IPS-11a (cell line): ENCODE measurements at regions not wholly inside any gene's neighbourhood (a gene's known extent, or its start where the extent isn't known, plus 50 kb on each side); places are given as distances from the start of the nearest gene placed in this dataset.

Source experiments
- H3K4me3 ChIP-seq: one replicate; pipeline ENCODE4 v1.5.1; 2013; ENCODE audit warnings: low read depth, low read length, control low read depth

DNA sequence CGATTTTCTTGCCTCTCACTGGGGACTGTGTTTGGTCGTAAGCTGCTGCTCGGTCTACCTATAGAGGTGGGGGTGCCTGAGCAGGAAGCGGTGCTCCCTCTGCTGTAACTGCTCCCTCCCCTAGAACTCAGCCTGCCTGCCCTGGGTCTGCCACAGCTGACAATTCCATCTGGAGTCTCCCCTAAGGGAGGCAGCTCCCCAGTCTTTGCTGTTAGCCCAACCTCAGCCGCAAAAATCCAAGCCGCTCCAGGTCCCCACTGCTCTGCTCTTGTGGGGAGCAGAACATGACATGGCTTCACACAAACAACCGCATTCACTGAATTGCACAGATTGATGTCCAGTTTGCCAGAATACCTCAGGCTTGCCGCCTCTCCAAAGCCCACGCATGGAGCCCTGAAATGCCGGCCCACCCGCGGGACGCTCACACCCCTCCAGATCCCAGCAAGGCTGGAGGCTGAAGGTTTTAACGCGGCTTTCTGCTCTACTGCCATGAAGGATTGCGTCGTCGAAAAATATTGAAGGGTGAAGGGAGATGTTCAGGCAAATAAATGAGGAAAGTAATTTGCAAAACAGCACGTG is 221.5 kb upstream of the FOXF1 start:
- no peak overlapping the region for H3K4me3 ChIP-seq

DNA sequence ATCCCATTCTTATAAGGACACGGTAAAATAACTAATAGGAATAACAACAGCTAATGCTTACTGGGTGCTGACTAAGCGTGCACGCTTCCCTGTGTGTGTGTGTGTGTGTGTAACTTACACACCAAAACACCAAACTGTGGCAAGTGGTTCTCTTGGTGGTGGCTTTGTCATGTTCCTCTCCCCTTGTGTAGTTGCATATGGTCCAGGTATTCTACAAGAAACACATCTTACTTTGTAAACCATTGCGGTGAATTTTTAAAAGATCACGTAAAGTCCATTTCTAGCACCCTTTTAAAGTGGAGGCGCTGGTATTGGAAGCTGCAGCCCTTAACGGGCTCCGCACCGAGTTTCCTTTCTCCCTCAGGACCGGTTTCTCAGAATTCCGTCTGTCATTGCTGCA is 221.0 kb upstream of the FOXF1 start:
- H3K4me3 ChIP-seq, result no peak overlapping the region

DNA sequence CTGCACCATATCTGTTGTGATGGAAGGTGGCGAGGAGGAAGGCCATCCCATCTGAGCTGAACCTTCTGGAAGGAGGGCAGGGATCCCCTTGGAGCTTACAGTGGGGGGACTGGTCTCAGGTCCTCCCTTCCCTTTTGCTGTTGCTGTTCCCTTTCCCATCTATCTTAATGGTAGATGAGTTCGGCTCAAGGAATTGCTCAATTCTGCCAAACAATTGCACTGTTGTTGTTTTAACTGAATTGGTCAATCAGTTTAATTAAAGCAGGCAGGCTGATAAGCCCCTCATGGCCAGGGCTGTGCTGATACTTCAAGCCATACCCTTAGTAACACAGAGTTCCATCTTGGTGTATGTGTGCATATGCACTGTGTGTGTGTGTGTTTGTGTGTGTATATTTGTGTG is 220.4 kb upstream of the FOXF1 start:
- H3K4me3 ChIP-seq, result no peak overlapping the region

DNA sequence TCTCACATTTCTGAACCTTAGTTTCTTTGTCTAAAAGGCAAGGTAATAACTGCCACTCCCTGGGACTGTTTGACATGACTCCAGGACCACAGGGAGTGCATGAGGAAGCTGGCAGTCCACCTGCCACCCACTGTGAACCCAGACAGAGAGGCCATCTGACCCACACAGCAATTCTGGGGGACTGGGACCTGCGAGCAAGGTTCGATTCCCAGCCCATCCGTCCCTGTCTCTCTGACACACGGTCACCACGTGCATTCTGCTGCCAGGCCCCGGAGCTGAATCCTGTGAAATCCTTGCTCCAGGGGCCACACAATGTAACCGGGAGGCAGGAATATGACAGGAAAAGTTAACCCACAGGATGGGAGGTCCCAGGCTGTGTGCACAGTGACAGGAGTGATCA is 218.8 kb upstream of the FOXF1 start:
- H3K4me3 ChIP-seq, result no peak overlapping the region

DNA sequence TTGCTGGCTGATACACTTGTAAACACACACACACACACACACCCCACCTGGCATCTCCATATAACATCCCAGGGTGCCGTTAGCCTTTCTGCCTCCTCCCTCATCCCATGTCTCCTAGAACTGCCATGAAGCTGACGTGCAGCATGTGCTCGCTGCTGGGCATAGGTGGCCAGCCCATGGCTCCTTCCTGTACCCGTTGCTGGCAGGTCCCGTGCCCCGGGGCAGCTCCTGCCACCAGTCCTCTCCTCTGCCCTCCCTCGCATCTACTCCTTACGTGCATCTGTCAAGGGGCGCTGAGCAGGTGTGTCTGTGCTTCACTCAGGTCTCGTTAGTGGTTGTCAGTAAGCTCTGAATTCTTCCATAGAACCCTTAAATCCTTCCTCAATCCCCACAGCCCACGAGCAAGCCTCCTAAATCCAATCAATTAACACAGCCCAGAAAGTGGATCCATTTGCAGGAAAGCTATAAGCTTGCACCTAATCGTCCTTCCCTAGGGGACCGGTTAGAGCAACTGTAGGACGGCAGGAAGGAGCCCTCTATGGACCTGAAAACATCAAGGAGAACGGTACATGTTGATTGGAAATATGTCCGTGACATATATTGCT is 218.1 kb upstream of the FOXF1 start:
- no peak overlapping the region for H3K4me3 ChIP-seq

DNA sequence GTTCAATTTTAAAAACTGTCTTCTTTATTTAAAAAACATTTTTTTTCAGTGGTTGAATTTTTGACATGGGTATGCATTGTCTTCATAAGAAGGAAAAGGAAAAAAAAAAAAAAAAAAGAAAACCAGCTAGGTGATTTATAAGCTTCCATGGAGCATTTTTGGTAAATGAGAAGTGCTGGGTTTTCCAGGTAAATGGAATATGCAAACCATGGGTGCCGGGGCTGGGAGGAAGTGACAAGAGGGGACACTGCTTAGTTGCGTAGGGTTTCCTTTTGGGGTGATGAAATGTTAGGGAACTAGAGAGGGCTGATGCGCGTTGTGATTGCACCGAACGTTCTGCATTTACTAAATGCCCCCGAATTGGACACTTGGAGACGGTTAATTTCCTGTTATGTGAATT is 217.4 kb upstream of the FOXF1 start:
- H3K4me3 ChIP-seq, result no peak overlapping the region

DNA sequence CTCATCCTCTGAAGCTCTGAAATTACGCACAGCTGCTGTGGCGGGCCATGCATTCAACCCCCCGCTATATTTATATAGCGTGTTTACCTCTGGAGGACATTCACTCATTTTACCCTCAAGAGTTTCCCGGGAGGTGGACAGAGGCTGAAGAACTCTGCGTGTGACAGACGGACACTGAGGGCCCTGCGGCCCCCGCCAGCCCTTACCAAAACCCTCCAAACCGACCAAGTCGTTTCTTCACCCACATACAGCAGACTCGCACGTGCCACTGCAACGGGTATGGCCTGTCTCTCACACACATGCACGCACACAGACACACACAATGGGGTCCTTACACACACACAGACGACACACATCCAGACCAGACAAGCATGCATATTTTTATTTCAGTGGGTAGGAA is 216.4 kb upstream of the FOXF1 start:
- H3K4me3 ChIP-seq, result no peak overlapping the region

DNA sequence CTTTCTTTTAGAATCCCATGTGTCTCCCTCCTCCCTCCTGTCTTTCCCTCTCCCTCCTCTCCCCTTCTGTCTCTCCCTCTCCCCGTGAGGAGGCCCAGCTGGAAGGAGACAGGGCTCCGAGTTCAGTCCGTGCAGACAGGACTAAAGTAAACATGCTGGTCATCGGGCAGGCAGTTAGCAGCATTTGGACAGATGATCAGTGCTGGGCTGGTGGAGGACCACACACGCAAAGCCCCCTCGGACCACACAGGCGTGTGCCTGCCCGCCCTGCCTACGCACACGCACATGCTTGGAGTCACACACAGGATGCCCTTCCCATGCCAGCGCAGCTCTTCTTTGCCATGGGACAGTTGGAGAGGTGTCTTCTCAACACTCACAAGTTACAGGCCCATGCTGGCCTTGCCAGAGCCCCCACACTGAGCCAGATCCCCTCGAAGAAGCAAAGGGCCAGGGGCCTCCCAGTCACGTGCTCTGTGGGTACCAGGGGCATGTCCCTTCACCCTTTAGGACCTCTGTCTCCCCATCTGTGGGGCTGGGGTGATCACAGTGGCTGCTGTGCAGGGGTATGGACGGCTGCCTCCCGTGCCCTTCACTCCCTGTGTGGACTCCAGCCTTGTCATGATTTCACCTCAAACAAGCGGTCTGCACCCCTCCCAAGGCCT is 215.7 kb upstream of the FOXF1 start:
- no peak overlapping the region for H3K4me3 ChIP-seq

DNA sequence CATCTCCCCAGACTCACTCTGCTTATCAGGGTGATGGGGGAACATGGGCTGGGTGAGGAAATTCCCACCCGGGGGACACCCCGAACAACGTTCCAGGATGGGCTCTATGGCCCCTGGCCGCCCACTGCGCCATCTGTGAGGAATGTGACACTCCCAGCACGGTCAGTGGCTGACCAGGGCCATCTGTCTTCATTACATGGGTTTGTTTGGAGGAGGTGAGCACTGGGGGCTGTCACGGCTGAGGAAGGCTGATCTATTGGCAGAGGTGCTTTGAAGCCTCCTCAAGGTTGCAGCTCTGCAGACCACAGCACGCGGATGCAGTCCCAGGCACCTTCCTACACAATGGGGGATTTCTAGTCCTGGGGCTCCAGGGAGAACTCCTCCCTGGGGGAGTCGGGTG is 214.1 kb upstream of the FOXF1 start:
- H3K4me3 ChIP-seq, result no peak overlapping the region

DNA sequence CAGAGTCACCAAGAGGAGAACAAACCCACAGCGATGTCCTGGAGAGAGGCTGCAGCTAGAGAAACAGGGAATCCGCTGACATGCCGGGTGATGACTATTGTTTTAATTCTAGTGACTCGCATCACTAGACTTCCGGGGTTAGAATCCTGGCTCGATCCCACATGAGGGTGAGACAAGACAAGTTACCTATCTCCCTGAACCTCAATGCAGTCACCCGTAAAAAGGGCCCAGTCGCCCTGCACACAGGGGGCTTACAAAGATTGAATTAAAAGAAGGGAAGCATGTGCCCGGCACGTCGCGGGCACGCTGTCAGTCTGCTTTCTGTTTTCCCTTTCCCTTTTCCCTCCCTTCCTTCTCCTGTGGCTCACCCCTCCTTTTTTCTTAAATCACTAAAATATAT is 212.9 kb upstream of the FOXF1 start:
- no peak overlapping the region for H3K4me3 ChIP-seq

DNA sequence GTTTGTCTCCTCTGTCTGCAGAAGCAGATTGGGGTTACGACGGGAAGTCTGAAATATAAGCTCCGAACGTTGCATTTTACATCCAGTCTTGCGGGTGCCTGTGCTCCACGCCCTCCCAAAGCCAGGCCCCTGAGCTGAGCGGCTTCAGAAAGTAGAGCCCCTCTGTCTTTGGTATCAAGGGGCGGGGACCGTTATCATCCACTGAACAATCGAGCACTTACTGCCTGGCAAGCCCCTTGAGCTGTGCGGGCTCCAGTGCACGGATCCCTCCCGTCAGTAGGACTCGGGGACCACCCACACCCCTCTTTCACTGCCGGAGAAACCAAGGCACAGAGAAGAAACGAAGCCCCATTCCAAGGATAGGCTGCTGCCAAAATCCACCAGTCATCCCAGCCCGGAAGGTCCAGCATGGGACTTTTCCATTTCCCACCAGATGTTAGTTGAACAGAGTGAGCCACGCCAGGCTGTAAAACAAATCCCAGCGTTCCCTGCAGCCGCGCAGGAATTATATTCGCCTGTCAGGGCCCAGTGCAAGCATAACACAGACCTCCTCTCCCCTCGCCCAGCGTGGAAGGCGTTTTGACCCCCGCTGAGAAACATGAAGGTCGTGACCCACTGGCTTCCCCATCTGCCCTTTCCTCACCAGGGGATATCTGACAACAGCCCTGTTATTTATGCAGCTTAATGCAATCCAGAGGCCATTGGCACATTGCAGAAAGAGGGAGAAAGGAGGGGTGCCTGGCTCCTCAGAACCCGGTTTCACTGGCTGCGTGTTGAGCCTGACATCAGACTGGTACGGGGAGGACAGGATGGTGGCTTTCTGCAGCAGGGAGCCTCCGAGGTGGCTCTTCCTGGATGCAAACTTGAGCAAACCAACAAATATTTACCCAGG is 212.2 kb upstream of the FOXF1 start:
- H3K4me3 ChIP-seq, result no peak overlapping the region

DNA sequence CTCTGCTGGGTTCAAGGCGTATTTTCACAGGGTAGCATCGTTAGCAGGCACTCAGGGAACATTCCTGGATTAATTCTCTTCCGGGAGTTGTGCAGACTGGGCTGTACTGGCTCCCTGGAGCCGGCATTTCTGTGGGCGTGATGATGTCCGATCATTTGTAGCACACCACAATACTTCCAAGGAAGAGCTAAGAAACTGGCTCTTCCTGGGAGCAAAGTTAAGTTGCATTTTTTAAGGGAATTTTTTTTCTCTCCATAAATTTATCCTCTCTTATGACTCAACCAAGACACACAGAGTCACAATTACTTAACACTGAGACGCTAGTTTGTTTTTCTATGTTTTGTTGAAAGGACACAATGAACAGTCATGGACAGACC is 211.6 kb upstream of the FOXF1 start:
- H3K4me3 ChIP-seq, result no peak overlapping the region

DNA sequence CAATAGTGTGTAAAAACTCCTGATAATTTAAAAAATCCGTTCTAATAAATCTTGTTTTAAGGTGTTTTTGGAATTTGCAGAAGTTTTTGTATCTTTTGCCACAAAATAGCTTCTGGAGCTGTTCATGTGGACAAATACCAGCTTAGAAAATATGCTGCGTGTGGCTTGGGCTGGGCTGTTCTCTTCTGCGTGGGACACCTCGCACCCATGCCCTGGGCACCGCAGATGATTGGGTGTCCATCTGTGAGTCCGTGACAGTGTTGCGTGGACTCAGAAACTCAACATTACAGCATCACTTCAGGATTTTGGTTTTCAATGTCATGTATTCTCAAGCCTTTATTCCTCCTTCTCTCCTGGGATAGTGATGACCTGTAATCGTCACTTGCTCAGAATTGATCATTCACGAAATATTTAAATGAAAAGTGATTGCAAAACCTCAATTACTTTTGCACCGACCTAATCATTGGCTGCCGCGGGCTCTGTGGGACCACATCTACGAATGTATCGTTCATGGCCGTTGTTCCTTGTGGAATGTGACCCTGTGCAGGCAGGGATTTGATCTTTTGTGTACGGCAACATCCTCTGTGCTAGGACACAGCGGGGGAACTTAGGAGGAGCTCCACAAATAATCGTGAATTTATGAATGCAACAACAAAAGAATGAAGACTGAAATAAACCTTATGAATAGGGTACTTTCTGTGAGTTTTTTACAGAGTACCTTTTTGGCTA is 210.3 kb upstream of the FOXF1 start:
- H3K4me3 ChIP-seq, result no peak overlapping the region

DNA sequence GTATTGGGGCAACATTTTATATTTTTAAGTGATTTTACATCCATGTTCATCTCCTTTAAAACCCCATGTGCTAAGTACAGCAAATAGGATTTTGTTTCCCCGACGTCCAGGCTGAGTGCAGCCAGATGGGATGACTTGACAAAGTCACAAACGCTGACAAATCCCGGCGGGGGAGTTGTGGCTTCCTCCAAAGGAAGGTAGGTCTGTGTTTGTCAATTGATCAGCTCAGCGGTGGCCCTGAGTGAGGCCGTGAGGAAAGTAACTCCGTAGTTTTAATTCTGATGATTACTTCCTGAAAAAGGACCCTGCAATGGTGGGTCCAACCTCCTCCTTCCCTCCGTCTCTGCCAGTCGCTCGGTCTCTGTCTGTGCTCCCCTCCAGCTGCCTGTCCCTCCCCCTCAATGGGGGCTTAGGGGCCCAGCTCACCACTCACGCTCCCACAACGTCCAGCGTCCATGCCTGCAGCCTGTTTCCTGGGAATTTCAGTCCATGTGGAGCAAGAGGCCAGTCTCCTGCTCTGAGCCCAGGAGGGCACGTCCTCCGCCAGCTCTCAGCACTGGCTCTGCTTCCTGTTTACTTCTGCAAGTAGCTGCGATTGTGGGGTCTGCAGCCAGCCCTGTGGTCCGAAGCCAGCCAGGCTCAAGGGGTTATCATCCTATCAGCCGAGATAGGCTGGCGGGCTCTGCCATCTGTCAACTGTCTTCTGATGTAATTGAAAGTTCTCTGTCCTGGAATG is 209.4 kb upstream of the FOXF1 start:
- no peak overlapping the region for H3K4me3 ChIP-seq

DNA sequence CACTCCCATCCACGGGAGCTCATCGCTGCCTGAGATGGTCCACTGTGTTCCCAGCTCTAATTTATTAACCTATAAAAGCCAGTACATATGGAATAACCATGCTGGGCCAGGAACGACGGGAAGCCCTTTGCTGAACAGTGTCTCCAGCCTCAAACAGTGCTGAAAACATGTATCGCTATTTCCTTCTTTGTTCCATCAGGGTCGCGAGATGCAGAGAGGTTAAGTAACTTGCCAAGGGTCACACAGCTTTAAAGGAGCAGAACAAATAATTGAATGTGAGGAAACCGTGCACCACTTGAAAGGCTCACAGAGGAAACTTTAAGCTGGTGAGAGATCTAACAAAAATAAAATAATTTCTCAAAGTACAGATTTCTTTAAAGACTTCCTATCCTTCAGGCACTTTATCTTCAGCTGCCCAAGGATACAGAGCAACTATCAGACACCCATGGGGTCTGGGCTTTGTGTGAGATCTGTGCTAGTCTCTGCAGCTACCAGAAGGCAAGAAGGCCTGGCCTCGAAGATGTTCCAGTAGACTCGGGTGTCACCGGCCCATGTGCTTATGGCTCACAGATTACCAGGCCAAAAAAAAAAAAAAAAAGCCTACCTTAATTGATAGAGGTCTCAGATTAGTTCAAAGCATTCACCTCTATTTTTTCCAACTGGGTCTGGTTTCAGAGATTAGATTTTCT is 207.8 kb upstream of the FOXF1 start:
- H3K4me3 ChIP-seq, result no peak overlapping the region

DNA sequence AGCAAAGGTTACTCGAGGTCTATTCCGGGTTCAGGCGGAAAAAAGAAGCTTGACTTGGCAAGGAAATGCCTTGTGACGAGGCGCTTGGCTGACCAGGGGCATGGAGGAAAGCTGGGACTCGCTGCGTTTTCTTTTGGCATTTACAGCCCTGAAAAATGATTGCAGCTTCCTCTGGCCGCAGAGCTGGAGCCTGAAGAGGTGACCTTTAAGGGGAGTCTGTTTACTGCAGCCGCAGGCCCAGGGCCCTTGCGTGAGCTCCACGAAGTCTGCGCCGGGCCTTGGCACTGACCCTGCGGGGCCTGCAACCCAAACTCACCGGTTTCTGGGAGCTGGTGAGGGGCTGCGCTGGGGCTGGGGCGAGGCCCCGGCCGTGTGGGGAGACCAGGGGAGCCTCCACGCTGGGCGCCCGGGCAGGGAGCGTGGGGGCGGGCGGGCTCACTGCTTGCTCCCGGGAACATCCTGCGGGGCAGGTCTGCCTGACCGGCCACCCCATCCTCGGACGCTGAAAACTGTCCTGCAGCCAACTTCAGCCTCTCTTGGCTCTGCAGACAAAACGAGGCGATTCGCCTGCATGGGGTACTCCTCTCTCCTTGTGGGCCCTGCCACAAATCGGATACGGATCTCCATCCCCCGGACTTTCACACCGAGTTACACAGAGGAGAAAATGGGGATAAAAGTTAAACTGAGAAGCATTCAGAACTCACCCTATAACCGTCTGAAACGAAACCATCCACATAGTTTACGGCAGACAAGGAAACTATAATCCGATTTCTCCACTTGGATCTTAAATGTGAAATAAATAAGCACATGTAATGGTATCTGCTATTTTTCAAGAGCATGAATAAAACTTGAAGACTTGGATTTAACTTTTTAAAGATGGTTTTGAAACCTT is 206.3 kb upstream of the FOXF1 start:
- H3K4me3 ChIP-seq, result no peak overlapping the region

DNA sequence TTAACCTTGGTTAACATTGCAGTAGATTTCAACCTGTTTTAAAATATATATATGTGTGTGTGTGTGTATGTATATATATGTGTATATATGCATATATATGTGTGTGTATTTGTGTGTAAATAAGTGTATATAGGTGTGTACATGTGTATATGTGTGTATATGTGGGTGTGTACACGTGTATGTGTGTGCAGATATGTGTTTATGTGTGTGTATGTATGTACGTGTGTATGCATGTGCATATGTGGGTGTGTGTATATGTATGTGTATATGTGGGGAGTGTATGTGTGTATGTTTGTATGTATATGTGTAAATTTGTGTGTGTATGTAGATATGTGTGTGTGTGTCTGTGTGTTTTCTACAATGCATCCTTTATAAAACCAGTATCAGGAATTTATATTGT is 205.5 kb upstream of the FOXF1 start:
- no peak overlapping the region for H3K4me3 ChIP-seq

DNA sequence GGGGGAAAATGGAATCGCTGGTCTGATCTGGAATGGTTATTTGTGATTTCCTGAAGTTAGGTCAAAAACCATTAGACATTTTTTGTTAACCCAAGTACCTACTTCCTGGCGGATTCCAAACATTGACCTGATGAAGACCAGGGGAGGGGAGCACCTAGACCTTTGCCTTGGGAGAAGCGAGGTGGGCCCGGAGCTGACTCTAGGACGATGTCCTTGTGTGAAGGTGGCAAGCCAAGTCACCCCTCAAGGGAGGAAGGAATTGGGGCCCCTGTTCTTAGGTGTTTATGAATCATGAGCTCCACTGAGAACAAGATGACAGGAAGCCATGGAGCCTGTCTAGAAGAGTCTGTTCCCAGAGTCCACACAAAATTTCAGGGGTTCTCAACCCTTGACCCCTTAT is 204.9 kb upstream of the FOXF1 start:
- H3K4me3 ChIP-seq, result no peak overlapping the region
